Right lobe of liver (tissue), 6 donors: ENCODE measurements at regions not wholly inside any gene's neighbourhood (a gene's known extent, or its start where the extent isn't known, plus 50 kb on each side); places are given as distances from the start of the nearest gene placed in this dataset.

Experiments used
- ATAC-seq, 4 donors: fragments of 200-7000 bp; cut with Tn5 transposase; one replicate each; pipeline ENCODE4 v1.9.1; 2020; ENCODE audit warnings: mild to moderate bottlenecking in 4 of 4, moderate library complexity in 4 of 4
- DNase-seq, 3 donors: peaks; one replicate each; pipeline ENCODE4 v3.0.0-alpha.2; 2020
- H3K27ac ChIP-seq, 3 donors: fragments of 200-600 bp; one replicate each; pipeline ENCODE4 v1.8.0; 2022
- H3K27me3 ChIP-seq, 2 donors: fragments of 200-600 bp; one replicate each; pipeline ENCODE4 v1.8.0; 2022
- H3K36me3 ChIP-seq, 4 donors: fragments of 200-600 bp; sonication (generic) in 1 of 4; one replicate each; pipeline versions ENCODE4 v1.5.1 to v1.8.0; 2017 to 2022; ENCODE audit warnings: control low read depth in 1 of 4
- H3K4me1 ChIP-seq, 4 donors: fragments of 200-600 bp; sonication (generic) in 1 of 4; one replicate each; pipeline versions ENCODE4 v1.5.1 to v1.8.0; 2017 to 2022; ENCODE audit warnings: control low read depth in 1 of 4
- H3K4me3 ChIP-seq, 3 donors: fragments of 200-600 bp; one replicate each; pipeline ENCODE4 v1.8.0; 2022
- H3K9me3 ChIP-seq, 4 donors: fragments of 200-600 bp; sonication (generic) in 1 of 4; one replicate each; pipeline versions ENCODE4 v1.5.1 to v1.8.0; 2017 to 2022; ENCODE audit warnings: control low read depth in 1 of 4
- POLR2A ChIP-seq: fragments of 450-650 bp; IDR thresholded peaks from one replicate; pipeline ENCODE4 v1.6.1; 2017; ENCODE audit warnings: antibody characterized with exemption, mild to moderate bottlenecking
- WGBS: methylation state at CpG from one replicate; pipeline ENCODE4 v1.1.6; 2018; ENCODE audit warnings: low coverage, low lambda C conversion rate; ENCODE audit not compliant: insufficient coverage; ENCODE audit errors: missing lambda C conversion rate; 5-methylcytosine and 5-hydroxymethylcytosine counted together
- intact Hi-C, 2 donors: fragments of 100-400 bp; cut with DNase I; formaldehyde crosslinking; loops; one replicate each; pipeline versions ENCODE4 v1.11.2 to v1.14.1; 2022
- TF ChIP-seq, protein P1 (sequence below), 4 donors: fragments of 200-600 bp in 3 of 4; fragments of 450-650 bp in 1 of 4; IDR thresholded peaks; one replicate each; pipeline versions ENCODE4 v1.5.1 to v1.8.0; 2016 to 2022; ENCODE audit warnings: antibody characterized with exemption in 4 of 4, mild to moderate bottlenecking in 2 of 4
- donor health status: DM: no; HTN: yes; CAD: no.
- donor health status: DM: no; HTN: no; CAD: no.
- donor health status: DM: no; HTN: no; CAD: no.
- donor health status: DM: no; HTN: yes; CAD: no.
- donor health status: DM: no; HTN: yes; CAD: no.

- no peaks in the 10 kb centered on the region for H3K27me3 ChIP-seq
- no peak for DNase-seq
- TF ChIP-seq POLR2A = no peak
- TF ChIP-seq, protein P1, sequence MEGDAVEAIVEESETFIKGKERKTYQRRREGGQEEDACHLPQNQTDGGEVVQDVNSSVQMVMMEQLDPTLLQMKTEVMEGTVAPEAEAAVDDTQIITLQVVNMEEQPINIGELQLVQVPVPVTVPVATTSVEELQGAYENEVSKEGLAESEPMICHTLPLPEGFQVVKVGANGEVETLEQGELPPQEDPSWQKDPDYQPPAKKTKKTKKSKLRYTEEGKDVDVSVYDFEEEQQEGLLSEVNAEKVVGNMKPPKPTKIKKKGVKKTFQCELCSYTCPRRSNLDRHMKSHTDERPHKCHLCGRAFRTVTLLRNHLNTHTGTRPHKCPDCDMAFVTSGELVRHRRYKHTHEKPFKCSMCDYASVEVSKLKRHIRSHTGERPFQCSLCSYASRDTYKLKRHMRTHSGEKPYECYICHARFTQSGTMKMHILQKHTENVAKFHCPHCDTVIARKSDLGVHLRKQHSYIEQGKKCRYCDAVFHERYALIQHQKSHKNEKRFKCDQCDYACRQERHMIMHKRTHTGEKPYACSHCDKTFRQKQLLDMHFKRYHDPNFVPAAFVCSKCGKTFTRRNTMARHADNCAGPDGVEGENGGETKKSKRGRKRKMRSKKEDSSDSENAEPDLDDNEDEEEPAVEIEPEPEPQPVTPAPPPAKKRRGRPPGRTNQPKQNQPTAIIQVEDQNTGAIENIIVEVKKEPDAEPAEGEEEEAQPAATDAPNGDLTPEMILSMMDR (IDR thresholded peaks at IDR 0.05) = no peak
- ATAC-seq = no peak
- 100% methylated on average over 1 of the region's 1 CpG for WGBS
- no peaks in the 10 kb centered on the region for H3K9me3 ChIP-seq
- H3K27ac ChIP-seq = no peak overlapping the region
- H3K4me3 ChIP-seq = no peak overlapping the region
- no peaks in the 10 kb centered on the region for H3K4me1 ChIP-seq
- intact Hi-C loops = no loop called here
- H3K36me3 ChIP-seq = no peaks in the 10 kb centered on the region
Measured at GRCh38 chr12:19630536-19630935, 191.2 kb downstream of the AEBP2 start.

DNA sequence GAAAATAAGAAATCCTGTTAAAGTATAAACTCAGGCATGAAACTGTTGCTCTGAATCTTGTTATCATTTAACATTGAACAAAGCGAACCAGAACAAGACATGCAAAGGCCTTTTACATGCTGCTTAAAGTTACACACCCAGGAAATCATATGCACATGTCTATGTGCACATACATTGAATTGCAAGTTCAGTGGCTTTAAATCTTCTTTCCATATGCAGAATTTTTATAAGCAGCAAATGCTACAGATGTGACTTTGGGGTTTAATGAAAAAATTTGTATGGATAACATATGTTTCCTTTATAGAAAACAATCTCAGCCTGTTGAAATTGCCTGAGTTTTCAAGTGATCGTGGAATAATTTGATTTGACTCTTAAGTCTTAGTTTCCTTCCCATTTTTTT is 193.9 kb downstream of the AEBP2 start:
- ATAC-seq (no peak), DNase-seq (no peak)
- Histone ChIP-seq H3K36me3 (no peaks in the 10 kb centered on the region), H3K4me1 (no peaks in the 10 kb centered on the region), H3K27ac (no peak overlapping the region), H3K4me3 (no peak overlapping the region), H3K9me3 (no peaks in the 10 kb centered on the region), H3K27me3 (no peaks in the 10 kb centered on the region)
- TF ChIP-seq, protein P1 (IDR thresholded peaks at IDR 0.05) = no peak
- no peak for TF ChIP-seq POLR2A
- intact Hi-C loops = no loop called here
- 77% methylated on average over 2 of the region's 2 CpGs for WGBS

DNA sequence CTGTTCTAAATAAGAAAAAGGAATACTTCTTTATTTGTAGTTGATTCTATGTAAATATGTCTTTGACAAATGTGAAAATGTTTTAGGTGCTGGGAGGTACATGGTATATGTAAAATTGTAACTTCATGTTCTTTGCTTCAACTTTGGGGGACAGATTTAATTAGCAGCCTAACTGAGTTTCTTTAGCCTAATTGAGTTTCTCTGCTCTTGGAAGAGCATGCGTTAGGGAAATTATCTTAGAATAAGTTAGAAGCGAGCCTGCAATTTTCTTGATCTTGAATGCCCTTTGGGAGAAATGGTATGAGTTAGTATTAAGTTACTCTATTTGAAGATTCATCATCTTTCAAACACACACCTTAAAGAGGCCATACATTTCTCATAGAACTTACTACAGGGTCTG is 194.3 kb downstream of the AEBP2 start:
- no peaks in the 10 kb centered on the region for H3K27me3 ChIP-seq
- H3K9me3 ChIP-seq = no peaks in the 10 kb centered on the region
- DNase-seq (no peak), ATAC-seq (no peak)
- 96% methylated on average over 2 of the region's 2 CpGs for WGBS
- no peaks in the 10 kb centered on the region for H3K36me3 ChIP-seq
- H3K4me1 ChIP-seq = no peaks in the 10 kb centered on the region
- H3K4me3 ChIP-seq = no peak overlapping the region
- intact Hi-C loops = no loop called here
- TF ChIP-seq, protein P1 (IDR thresholded peaks at IDR 0.05) = no peak
- no peak for TF ChIP-seq POLR2A
- H3K27ac ChIP-seq = no peak overlapping the region

DNA sequence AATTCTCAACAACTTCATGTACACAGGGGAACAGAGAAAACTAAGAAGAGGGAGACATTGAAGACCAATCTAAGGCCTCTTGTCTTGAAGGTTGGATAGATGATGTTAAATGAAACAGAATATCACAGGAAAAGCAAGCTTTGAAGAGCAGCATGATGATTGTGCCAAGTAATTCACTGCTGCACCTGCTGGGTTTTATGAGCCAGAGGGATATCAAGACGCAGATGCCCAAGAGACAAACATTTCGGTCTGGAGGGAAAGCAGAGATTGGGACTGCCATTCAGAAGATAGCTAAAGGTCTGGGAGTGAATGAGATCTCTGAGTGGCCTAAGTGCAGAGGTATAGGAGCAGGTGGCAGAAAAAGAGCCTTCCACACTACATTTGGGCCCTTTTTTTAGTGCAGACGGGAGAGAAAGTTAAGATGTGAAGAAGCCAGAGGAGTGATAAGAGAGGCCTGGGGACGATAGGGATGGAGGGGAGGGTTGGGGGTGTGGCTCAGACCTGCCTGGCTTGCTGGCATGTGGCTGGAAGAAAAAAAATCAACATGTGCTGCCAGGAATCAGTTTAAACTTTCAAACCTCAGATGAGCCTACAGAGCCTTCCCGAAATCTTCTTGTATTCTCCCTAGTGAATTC is 200.6 kb downstream of the AEBP2 start:
- H3K4me1 ChIP-seq = no peaks in the 10 kb centered on the region

More for the DNA sequence above, 200.6 kb downstream of the AEBP2 start:
- no peak for TF ChIP-seq POLR2A
- TF ChIP-seq, protein P1 (IDR thresholded peaks at IDR 0.05) = no peak
- Histone ChIP-seq H3K36me3 (no peaks in the 10 kb centered on the region), H3K27ac (no peak overlapping the region), H3K4me3 (no peak overlapping the region), H3K27me3 (no peaks in the 10 kb centered on the region), H3K9me3 (no peaks in the 10 kb centered on the region)
- no peak for ATAC-seq
- 76% methylated on average over 5 of the region's 5 CpGs for WGBS
- DNase-seq = no peak
- intact Hi-C loops = no loop called here
